K562 (cell line): ENCODE measurements at regions not wholly inside any gene's neighbourhood (a gene's known extent, or its start where the extent isn't known, plus 50 kb on each side); places are given as distances from the start of the nearest gene placed in this dataset.
"Not testable (repeated sequence)": the region's sequence is repeated elsewhere in the genome, so short reads cannot be mapped to it uniquely, and the experiment has no call there.

Experiments used
- ATAC-seq: fragments of 200-7000 bp; cut with Tn5 transposase; 3 replicates; pipeline ENCODE4 v1.9.1; 2020; ENCODE audit warnings: moderate library complexity
- BruUV-seq: library from RNA; stranded (reverse); fragments of 400-500 nt; replicated peaks from 2 replicates; lab custom pipeline; 2021; lab: Mats Ljungman, UMichigan
- CTCF ChIA-PET: fragments of 300-600 bp; formaldehyde crosslinking; extraction: SDS; loops from one replicate; lab custom pipeline; 2021; ENCODE audit warnings: low intra/inter-chr PET ratio; lab: Yijun Ruan, JAX
- POLR2A ChIA-PET: fragments of 300-600, 350-650 bp; sonication (Branson Sonifier 250); formaldehyde crosslinking; extraction: SDS; loops from one replicate; lab custom pipeline; 2021; ENCODE audit warnings: antibody characterized with exemption, inconsistent platforms; lab: Yijun Ruan, JAX
- DNase-seq, 4 experiments: peaks; one replicate each; pipeline versions ENCODE4 v3.0.0 to v3.0.0-alpha.2; 2011 to 2018; ENCODE audit warnings: low spot score in 3 of 4, mixed read lengths in 3 of 4; ENCODE audit errors: extremely low read depth in 1 of 4
- FAIRE-seq: peaks from 2 replicates; lab custom pipeline; 2011; peaks lifted over from hg19 to GRCh38; lab: Jason Lieb, UNC
- H2AFZ ChIP-seq: 2 replicates; pipeline ENCODE4 v1.6.0; 2011; ENCODE audit warnings: low read depth, low read length, control low read depth, inconsistent platforms
- H3K27ac ChIP-seq: fragments of 200-600 bp; 3 replicates; pipeline ENCODE4 v1.8.0; 2011; ENCODE audit warnings: low read depth, mild to moderate bottlenecking, control low read depth, inconsistent platforms, low read length, moderate library complexity, mixed read lengths; ENCODE audit errors: extremely low read depth
- H3K27me3 ChIP-seq, 2 experiments: fragments of 300-600 bp in 1 of 2; 2 replicates in 1 of 2; 3 replicates in 1 of 2; pipeline versions ENCODE4 v1.6.0 to v1.8.0; 2011; ENCODE audit warnings: inconsistent platforms in 2 of 2, low read length in 2 of 2, mild to moderate bottlenecking in 1 of 2, mixed read lengths in 1 of 2, moderate library complexity in 1 of 2; ENCODE audit not compliant: control insufficient read depth in 2 of 2, insufficient read depth in 2 of 2
- H3K36me3 ChIP-seq: fragments of 300-600 bp; 3 replicates; pipeline ENCODE4 v1.8.0; 2011; ENCODE audit warnings: mild to moderate bottlenecking, low read length, inconsistent platforms; ENCODE audit not compliant: control insufficient read depth, insufficient read depth
- H3K4me1 ChIP-seq, 2 experiments: fragments of 200-600 bp in 1 of 2; replicated peaks in 1 of 2; 2 replicates in 1 of 2; 3 replicates in 1 of 2; pipeline versions ENCODE4 v1.5.1 to v1.8.0; 2011; ENCODE audit warnings: inconsistent platforms in 2 of 2, low read length in 2 of 2, mild to moderate bottlenecking in 1 of 2, mixed read lengths in 1 of 2, moderate library complexity in 1 of 2; ENCODE audit not compliant: control insufficient read depth in 2 of 2, insufficient read depth in 2 of 2
- H3K4me2 ChIP-seq: 2 replicates; pipeline ENCODE4 v1.6.1; 2011; ENCODE audit warnings: low read length, control low read depth, inconsistent platforms, mixed read lengths; ENCODE audit not compliant: insufficient read depth
- H3K4me3 ChIP-seq: fragments of 200-600 bp; sonication (generic), shearing (Covaris generic); 2 replicates; pipeline ENCODE4 v1.5.1; 2016; ENCODE audit warnings: control low read depth, inconsistent platforms
- H3K79me2 ChIP-seq: fragments of 200-600 bp; 3 replicates; pipeline ENCODE4 v1.8.0; 2011; ENCODE audit warnings: low read length, inconsistent platforms; ENCODE audit not compliant: control insufficient read depth, insufficient read depth
- H3K9ac ChIP-seq, 2 experiments: 2 replicates each; pipeline versions ENCODE4 v1.6.0 to v1.6.1; 2011; ENCODE audit warnings: low read depth in 2 of 2, low read length in 2 of 2, control low read depth in 1 of 2, inconsistent platforms in 1 of 2, mild to moderate bottlenecking in 1 of 2, mixed read lengths in 1 of 2; ENCODE audit not compliant: insufficient read depth in 1 of 2
- H3K9me1 ChIP-seq: one replicate; pipeline ENCODE4 v1.6.0; 2011; ENCODE audit warnings: inconsistent platforms, mild to moderate bottlenecking, low read length, moderate library complexity; ENCODE audit not compliant: control insufficient read depth, insufficient read depth
- H3K9me3 ChIP-seq: replicated peaks from 2 replicates; pipeline ENCODE4 v1.5.1; 2011; ENCODE audit warnings: low read depth, low read length, inconsistent platforms; ENCODE audit not compliant: control insufficient read depth, insufficient read depth
- H4K20me1 ChIP-seq: replicated peaks from 2 replicates; pipeline ENCODE4 v1.6.1; 2011; ENCODE audit warnings: low read length, inconsistent platforms, mixed read lengths; ENCODE audit not compliant: control insufficient read depth, insufficient read depth
- WGBS: fragments of 100-300 bp; shearing (Covaris generic); methylation state at CpG from one replicate; pipeline ENCODE4 v1.1.6; 2016; ENCODE audit warnings: low coverage, mixed read lengths; ENCODE audit not compliant: insufficient coverage; ENCODE audit errors: missing lambda C conversion rate; 5-methylcytosine and 5-hydroxymethylcytosine counted together
- in situ Hi-C: fragments of 300-500 bp; cut with MboI; formaldehyde crosslinking; loops from 4 replicates; pipeline ENCODE4 v1.15.0; 2018; ENCODE audit warnings: inconsistent platforms, mixed read lengths
- intact Hi-C: fragments of 100-400 bp; cut with micrococcal nuclease; formaldehyde crosslinking; loops from 2 replicates; pipeline ENCODE4 v1.14.2; 2022

- 59% methylated on average over 8 of the region's 10 CpGs for WGBS
- FAIRE-seq, BruUV-seq, H3K27me3 ChIP-seq, intact Hi-C loops, DNase-seq, H3K4me3 ChIP-seq, H2AFZ ChIP-seq, H4K20me1 ChIP-seq, H3K9ac ChIP-seq, H3K4me2 ChIP-seq, H3K9me1 ChIP-seq, H3K9me3 ChIP-seq, in situ Hi-C loops, CTCF ChIA-PET, POLR2A ChIA-PET: not testable (repeated sequence)
- peak overlapping the region; percentile 36; the same call in 1 of the 3 replicates for H3K27ac ChIP-seq
- H3K79me2 ChIP-seq = peaks cover 70% of the 10 kb centered on the region
- peaks cover 21% of the 10 kb centered on the region; the same call in 2 of the 3 replicates for H3K36me3 ChIP-seq
- peaks cover 5 to 16% of the 10 kb centered on the region in 2 experiments; a peak in 4 of 5 replicates for H3K4me1 ChIP-seq
- ATAC-seq = peak; percentile 1; the same call in 1 of the 3 replicates
Measured at GRCh38 chr2:111480016-111480625, 359.4 kb downstream of the BCL2L11 start.

- peak overlapping the region in 1 of 2 experiments; percentile 79; a peak in 2 of 4 replicates for H3K9ac ChIP-seq
- H3K4me3 ChIP-seq, H3K9me1 ChIP-seq, H3K4me2 ChIP-seq, POLR2A ChIA-PET, BruUV-seq, intact Hi-C loops, H3K9me3 ChIP-seq, H3K27me3 ChIP-seq, CTCF ChIA-PET, in situ Hi-C loops, FAIRE-seq, H2AFZ ChIP-seq, H4K20me1 ChIP-seq: not testable (repeated sequence)
- H3K4me1 ChIP-seq = peaks cover 5 to 16% of the 10 kb centered on the region in 2 experiments; a peak in 4 of 5 replicates
- 55% methylated on average over 6 of the region's 8 CpGs for WGBS
- H3K36me3 ChIP-seq = peaks cover 21% of the 10 kb centered on the region; the same call in 2 of the 3 replicates
- H3K79me2 ChIP-seq = peaks cover 73% of the 10 kb centered on the region
- DNase-seq = peak in 1 of 4 experiments; percentile 3
- H3K27ac ChIP-seq = peak overlapping the region; percentile 36; the same call in 1 of the 3 replicates
- peak; percentile 6; the same call in 2 of the 3 replicates for ATAC-seq
Measured at GRCh38 chr2:111480633-111481032, 359.9 kb downstream of the BCL2L11 start.
